Fibroblast of skin of back (primary cell): ENCODE measurements at regions not wholly inside any gene's neighbourhood (a gene's known extent, or its start where the extent isn't known, plus 50 kb on each side); places are given as distances from the start of the nearest gene placed in this dataset.
A peak's percentile ranks its signal among the peaks of the same experiment; 100 is the strongest.
"Not testable (repeated sequence)": the region's sequence is repeated elsewhere in the genome, so short reads cannot be mapped to it uniquely, and the experiment has no call there.

Experiments used
- DNase-seq: peaks from one replicate; pipeline ENCODE4 v3.0.0-alpha.2; 2013

DNA sequence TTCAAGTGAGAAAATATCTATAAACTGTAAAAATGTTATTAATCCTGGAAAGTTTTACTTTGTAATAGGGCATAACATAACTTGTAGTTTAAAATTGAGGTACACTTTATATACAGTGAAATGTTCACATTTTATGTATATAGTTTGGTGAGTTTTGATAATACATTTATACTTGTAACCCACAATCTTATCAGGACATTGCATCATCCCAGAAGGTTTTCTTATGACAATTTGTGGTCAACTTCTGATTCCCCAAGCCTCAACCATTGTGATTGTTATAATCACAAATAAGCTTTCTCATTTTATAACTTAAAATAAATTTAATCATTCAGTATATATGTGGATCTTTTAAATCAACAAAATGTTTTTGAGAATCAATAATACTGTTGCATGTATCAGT, 151.1 kb downstream of the TFPI2 start:
- no peak for DNase-seq

DNA sequence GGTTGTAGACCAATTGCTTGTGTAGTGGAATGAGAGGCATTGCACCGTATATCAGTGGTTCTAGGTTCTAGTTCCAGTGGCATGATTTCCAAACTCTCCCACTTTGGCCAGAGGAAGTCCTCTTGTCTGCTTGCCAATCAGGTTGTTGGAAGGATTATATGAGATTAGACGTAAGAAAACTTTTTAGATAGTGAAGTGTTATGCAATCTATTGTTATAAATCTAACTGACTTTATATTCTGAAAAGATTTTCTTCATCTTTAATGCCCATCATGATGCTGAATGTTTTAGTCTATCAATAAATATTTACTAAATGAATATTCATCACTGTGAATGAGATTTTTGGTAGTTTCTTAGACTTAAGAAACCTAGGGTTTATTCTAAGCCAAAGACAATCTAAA, 152.6 kb downstream of the TFPI2 start:
- DNase-seq = no peak

DNA sequence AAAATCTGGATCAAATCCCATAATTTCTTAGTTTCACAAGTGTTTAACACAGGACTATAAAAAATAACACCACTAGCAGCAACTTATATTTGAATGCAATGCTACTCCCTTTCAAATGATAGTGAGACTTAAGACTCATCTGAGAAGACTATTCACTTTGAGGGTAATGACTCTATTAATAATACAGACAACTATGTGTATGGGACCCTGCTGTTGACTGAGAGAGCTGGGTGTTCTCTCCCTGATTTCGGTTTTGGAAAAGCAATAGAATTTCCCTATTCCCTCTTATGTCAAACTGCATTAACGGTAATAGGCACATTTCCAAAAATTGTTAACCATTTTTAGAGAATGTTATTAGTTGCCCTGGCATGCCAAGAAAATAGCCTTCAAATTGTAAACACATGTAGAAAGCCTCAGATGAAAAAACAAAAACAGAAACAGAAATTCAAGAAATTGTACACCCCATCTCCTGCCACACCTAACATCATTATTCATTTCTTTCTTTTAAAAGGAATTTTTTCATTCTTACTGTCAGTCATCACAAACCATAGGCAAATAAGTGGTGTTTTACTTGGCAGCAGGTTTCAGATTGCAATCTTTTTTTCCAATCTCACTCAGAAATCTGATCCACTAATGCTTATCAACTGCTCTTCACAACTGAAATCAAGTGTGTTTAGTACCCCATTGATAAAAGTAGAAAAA, 153.7 kb downstream of the TFPI2 start:
- DNase-seq = peak; percentile 22

DNA sequence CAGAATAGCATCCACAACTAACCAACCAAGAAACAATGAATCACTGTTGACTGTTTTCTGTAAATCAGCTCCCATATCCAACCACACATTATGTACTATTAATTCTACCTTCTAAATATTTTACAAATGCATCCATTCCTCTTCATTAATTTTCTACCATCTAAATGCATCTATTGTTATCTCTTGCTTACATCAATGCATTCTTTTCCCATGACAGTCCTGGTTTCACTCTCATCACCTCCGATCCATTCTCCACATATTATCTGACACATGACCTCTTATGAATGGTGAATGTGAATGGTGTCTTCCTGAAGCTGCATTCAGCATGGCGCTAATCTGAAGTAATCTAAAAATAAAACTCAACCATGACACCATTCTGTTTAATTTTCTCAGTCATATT, 153.8 kb upstream of the CALCR start:
- DNase-seq = no peak

DNA sequence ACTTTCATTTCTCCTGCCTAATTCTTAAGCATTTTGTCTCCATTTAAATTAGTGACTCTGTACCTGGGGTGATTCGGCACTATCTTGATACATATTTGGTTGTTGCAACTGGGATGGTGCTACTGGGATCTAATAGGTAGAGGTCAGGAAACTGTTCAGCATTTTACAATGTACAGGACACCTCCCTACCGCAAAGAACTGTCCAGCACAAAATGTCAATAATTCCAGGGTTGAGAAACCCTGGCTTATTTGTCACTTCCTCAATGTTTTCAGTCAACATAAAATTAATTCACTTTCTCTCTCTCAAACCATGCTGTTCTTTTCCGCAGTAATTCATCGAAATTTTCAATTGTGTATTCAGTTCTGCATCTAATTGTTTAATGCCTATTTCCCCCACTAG, 151.4 kb upstream of the CALCR start:
- DNase-seq = no peak

DNA sequence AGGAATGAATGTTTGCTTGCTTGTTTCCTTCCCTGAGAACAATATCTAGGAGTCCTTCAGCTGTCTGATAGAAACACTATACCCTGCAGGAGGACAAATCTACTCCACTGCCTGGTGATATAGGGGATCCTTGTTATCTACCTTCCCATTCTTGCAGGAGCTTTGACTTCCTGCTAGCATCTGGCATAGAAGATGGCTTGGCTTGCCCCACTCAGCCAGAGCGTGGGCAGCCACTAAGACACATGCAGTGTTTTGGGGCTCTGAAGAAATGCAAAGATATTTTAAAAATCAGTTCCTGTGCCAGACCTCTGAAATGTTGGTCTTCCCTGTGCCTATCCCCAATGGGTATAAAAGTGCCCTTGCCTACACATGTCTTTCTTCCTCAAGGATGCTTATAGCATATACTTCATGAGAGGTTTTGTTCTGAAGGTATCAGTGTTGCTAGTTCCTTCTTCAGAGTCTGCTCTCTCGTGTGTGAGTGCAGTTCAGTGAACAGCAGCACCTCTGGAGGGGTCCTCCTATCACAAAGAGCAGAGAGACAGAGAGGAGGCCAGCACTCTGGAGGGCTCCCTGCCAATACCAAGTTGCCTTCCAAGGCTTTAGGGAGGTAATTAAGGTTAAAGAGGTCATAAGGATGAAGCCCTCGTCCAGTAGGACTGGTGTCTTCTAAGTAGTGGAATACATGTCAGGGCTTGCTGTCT, 149.1 kb upstream of the CALCR start:
- DNase-seq = no peak

DNA sequence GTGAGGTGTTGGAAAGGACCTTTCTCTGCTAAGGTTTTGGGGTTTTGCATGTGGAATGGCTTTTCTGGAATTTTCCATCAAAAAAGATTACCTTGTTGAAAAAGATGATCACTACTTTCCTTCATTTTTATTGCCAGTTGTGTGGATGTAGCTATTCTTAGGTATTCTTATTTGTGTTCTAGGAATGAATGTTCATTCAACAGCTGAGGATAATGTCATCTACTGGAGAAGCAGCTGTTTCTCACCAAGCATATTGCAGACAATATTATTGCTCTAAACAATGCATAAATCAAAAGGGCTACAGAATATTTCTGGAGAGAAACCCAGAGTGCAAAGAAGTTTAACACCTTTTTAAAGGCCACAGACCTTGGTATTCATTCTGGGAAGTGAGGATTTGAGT, 145.6 kb upstream of the CALCR start:
- no peak for DNase-seq

DNA sequence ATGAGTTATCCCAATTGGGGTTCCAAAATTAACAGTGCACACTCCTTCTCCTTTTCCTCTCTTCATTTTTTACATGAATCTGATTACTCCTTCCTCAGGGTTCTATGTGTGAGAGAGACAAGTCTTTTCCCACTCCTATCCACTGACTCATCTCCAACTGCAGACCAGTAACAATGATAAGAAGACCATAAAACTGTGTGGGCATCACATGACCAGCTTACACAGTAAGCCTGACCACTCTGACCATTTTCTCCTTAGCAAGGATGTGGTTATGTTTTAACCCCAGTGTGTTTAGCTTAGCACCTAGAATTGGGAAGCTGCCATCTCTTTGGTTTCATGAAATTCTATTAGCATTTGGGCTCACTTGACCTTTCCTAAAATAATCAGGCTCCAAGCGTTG, 145.0 kb upstream of the CALCR start:
- DNase-seq = peak; percentile 58

DNA sequence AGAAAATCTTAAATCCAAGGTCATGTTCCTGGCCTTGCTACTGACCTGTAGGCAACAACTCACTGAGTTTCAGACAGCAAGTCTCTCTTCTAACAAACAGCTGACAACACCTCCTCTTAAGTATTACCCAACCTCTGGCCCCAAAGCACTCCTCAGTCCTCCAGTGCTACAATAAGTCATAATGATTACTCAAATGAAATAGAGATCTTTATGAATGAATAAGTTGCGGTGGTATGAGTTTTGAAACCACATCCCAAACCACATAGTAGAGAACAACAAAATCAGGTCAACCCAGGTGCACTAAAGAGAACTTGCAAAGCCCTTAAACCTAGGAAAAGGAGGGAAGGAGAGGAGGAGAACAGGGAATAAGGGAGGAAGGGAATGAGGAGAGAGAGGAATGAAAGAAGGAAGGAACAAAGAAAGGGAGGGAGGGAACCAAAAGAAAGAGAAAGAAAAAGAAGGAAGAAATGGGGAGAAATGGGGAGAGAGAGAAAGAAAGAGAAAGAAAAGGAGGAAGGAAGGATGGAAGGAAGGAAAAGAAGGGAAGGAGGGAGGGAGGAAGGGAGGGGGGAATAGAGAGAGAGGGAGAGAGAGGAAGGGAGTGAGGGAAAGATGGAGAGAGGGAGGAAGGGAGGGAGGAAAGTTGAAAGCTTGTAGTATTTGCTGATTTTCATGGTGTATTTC, 142.8 kb upstream of the CALCR start:
- no peak for DNase-seq

DNA sequence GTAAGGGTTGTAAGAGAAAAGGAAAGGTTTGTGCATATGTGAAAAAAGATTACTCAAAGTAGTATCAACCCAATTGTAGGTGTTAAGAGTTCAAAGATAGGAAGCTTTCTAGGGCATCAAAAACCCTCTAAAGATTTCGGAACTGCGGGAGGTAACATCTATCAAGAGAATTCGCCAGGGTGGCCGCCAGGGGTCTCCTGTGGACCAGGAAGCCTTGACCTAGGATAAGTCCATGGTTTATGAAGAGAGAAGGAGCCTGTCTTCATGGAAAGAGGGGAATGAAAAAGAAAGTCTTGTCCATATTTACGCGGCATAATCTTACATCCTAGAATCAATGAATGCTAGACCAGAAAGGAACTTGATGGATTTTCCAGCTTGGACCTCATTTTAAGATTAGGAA, 140.7 kb upstream of the CALCR start:
- DNase-seq = peak; percentile 46

DNA sequence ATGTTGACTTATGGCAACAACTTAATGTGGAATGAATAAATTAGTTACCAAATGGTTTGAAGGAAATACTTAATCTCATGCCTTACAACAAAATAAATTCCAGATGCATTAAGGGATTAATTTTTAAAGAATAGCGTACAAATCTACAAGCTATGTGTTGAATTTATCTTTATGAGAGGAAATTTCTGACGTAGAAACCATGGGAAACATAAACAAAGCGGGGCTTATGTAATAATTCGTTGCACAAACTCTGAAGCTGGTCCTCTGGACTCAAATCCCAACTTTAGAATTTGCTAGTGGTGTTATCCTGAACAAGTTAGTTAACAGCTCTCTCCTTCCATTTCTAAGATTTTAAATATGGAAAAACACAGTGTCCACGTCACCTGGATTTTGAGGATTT, 137.4 kb upstream of the CALCR start:
- DNase-seq = no peak

DNA sequence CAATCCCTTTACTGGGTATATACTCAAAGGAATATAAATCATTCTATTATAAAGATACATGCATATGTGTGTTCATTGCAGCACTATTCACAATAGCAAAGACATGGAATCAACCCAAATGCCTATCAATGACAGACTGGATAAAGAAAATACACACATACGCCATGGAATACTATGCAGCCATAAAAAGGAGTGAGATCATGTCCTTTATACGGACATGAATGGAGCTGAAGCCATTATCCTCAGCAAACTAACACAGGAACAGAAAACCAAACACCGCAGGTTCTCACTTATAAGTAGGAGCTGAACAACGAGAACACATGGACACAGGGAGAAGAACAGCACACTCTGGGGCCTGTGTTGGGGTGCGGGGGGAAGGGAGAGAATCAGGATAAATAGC, 133.7 kb upstream of the CALCR start:
- not testable (repeated sequence) for DNase-seq

DNA sequence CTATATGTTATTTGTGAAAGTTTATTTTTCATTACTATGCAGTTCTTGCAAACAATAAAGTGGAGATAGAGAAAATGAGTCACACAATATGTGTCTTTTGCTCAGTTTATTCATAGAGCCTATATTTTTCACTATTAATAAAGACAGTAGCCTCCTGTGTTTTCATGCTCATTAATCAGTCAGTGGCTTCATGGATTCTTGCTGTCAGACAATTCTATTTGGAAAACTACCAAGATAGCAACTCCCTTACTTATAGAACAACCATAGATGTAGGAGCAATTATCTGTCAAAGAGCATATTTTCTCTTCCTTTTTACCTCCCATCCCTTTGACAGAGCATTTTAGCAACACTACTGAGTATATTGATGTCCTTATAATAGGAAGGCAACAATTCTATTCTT, 132.7 kb upstream of the CALCR start:
- DNase-seq = no peak

DNA sequence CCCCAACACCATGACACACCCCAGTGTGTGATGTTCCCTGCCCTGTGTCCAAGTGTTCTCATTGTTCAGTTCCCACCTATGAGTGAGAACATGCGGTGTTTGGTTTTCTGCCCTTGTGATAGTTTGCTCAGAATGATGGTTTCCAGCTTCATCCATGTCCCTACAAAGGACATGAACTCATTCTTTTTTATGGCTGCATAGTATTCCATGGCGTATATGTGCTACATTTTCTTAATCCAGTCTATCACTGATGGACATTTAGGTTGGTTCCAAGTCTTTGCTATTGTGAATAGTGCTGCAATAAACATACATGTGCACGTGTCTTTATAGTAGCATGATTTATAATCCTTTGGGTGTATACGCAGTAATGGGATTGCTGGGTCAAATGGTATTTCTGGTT, 131.6 kb upstream of the CALCR start:
- not testable (repeated sequence) for DNase-seq

DNA sequence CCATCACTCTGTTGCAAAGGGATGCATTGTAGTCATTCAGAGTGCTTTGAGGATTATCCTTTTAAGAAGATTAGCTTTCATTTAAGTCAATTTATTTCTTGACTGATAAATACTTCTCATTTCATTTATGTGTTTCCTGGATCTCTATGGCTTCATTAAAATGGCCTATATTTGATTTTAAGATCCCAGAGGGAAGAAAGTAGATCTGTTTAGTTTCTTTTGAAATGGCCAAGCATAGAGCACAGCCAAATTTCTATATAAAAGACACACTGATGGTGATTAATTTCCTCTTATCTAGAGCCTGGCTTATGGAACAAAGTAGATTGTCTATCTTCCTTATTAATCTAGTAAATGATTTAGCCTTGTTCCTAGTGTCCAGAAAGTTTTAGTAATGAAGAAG, 129.7 kb upstream of the CALCR start:
- no peak for DNase-seq

DNA sequence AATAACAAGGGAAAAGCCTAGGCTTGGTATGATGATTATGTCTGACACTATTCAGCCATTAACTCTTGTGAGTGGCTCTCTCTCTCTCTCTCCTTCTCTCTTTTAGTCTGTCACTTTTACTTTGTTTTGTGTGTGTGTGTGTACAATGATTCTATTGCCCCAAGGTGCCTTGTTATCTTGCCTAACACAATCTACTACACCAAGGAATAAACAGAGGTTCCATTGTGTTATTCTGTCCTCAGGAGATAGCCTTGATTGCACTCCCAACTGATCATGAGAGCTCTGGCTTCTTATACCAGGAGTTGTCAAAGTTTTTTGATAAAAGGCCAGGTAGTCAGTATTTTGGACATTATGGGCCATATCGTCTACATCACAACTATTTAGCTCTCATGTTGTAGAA, 123.4 kb upstream of the CALCR start:
- DNase-seq = no peak

DNA sequence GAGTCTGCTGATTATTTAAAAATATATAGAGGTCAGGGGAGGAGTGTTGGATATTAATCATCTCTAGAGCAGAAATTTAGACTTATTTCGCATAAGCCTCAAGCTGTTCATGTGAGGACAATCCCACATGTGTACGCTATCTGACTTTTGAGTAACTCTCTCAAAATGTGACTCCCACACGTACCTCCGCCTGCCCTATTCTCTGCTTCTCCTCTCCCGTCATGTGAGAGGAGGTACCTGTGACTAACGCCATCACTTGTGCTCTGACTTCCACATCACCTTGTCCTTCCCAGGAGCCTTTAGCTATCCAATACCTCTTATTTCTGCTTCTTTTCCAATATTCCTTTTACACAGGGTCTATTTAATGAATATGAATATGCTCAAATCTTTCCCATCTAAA, 119.3 kb upstream of the CALCR start:
- no peak for DNase-seq

DNA sequence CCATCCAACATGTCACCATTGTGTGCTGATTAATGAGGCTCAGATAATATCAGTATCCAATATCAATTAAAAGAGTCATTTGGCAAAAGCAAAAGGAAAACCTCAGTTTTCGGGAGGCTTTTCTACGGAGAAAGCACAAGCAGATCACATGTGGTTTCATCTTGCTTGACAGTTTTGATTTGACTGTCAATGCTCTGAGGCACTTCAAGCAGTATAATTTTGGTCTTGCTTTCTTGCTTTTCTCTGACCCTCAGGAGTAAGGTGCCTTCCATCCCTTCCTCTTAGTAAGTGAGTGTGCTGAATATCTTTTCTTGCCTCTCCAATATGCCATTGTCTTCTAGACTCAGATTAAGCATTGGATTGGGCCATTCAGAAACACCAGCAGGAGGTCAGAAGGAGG, 115.5 kb upstream of the CALCR start:
- DNase-seq = no peak

DNA sequence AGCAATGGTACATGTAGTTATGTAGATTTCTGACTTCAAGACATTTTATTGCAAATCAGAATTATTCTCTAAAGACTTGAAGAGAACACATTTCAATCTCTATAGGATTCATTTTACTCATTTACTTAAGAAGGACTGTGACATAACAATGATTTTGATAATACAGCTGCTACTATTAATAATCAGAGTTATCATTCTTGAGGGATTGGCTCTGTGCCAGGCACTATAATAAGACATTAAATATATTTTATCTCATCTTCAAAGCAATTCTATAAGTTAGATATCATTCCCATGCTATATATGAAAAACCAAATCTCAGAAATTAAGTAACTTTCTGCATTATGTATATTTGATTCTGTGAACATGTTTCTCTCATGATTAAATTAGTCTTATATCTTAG, 103.7 kb upstream of the CALCR start:
- no peak for DNase-seq

DNA sequence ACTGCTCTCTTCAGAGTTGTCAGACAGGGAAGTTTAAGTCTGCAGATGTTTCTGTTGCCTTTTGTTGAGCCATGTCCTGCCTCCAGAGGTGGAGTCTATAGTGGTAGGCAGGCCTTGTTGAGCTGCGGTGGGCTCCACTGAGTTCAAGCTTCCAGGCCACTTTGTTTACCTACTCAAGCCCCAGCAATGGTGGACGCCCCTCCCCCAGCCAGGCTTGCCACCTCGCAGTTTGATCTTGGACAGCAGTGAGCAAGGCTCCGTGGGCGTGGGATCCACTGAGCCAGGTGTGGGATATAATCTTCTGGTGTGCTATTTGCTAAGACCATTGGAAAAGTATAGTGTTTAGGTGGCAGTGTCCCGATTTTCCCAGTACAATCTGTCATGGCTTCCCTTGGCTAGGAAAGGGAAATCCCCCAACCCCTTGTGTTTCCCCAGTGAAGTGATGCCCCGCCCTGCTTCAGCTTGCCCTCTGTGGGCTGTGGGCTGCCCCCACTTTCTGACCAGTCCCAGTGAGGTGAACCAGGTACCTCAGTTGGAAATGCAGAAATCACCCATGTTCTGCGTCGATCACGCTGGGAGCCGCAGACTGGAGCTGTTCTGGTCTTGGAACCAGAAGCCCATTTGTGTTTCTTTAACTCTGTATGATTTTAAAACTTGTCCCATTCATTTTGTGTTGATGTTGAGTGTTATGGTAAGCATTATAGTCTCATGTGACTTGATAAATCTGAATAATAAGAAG, 89.2 kb upstream of the CALCR start:
- DNase-seq = no peak

DNA sequence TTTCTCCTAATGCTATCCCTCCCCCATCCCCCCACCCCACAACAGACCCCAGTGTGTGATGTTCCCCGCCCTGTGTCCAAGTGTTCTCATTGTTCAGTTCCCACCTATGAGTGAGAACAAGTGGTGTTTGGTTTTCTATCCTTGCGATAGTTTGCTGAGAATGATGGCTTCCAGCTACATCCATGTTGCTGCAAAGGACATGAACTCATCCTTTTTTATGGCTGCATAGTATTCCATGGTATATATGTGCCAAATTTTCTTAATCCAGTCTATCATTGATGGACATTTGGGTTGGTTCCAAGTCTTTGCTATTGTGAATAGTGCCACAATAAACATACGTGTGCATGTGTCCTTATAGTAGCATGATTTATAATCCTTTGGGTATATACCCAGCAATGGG, 83.6 kb upstream of the CALCR start:
- not testable (repeated sequence) for DNase-seq

DNA sequence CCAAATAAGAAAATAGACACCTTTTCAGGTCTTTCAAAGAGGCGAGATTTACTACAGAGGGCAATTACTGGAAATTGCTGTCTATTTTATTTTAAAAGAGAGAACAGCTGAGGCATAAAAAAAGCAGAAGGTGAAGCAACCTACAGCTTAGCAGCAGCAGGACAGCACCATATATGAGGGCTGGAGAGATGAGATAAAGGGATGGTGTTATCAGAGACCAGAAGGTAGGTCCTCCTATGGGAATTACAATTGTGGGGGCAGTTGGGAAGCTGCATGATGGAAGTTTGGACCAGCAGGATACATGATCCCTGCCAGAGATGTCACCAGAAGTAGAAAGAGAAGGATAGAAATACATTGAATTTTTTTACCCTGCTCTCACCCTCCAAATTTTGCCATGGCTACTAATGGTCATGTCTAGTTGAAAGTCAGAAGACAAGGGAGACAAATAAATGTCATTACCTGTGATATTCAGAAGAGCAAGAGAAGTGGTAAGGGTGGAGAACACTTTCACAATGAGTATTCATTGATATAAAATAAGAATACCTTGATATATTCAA, 77.2 kb upstream of the CALCR start:
- DNase-seq = no peak

DNA sequence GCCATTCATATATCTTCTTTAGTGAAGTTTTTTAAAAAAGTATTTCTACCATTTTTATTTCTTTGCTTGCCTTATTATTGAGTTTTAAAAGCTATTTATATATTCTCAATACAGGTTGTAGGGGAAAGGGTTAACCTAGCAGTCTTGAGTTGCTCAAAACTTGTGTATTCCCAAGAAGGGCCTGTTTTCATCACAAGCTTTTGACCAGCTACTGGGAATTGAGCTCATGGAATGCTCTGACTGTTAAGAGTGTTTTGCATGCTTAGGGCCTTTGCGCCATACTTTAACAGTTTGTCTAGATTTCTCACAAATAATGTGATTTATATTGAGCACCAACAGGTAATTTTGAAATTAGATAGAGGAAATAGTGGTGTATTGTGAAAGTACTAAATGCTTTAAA, 72.0 kb upstream of the CALCR start:
- no peak for DNase-seq
